ENCODE measurements at regions not wholly inside any gene's neighbourhood (a gene's known extent, or its start where the extent isn't known, plus 50 kb on each side); places are given as distances from the start of the nearest gene placed in this dataset.

DNA sequence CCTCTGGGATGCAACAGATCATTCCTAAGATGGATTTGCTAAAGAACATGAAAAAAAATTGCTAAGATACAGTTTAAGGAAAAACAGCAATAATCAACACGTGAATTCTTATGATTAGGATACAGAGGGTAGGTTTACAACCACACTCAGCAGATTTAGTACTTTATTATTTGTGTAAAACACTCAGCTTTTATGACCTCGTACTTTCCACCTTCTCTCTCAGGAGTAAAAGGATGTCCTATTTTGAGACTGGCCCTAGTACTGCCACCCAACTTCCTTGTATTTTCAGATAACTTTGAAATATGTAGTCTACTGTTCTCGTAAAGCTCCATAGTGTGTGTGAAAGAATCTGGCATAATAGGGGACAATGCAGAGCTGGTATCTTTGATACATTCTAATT, 186.1 kb downstream of the ARL4A start:
- TF ChIP-seq ARNTL (CRISPR knock-in tag; IDR thresholded peaks at IDR 0.05; ENCODE audit: borderline replicate concordance, low read depth): no peak
- TF ChIP-seq RARB (CRISPR knock-in tag; IDR thresholded peaks at IDR 0.05): no peak
- TF ChIP-seq, protein P1, sequence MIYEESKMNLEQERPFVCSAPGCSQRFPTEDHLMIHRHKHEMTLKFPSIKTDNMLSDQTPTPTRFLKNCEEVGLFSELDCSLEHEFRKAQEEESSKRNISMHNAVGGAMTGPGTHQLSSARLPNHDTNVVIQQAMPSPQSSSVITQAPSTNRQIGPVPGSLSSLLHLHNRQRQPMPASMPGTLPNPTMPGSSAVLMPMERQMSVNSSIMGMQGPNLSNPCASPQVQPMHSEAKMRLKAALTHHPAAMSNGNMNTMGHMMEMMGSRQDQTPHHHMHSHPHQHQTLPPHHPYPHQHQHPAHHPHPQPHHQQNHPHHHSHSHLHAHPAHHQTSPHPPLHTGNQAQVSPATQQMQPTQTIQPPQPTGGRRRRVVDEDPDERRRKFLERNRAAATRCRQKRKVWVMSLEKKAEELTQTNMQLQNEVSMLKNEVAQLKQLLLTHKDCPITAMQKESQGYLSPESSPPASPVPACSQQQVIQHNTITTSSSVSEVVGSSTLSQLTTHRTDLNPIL (CRISPR knock-in tag; IDR thresholded peaks at IDR 0.05; ENCODE audit: low read depth): no peak
- TF ChIP-seq PPARA (CRISPR knock-in tag; IDR thresholded peaks at IDR 0.05; ENCODE audit: borderline replicate concordance): no peak
- no peak for TF ChIP-seq CSDC2 (CRISPR knock-in tag; IDR thresholded peaks at IDR 0.05)
- TF ChIP-seq GLIS3 (CRISPR knock-in tag; IDR thresholded peaks at IDR 0.05): no peak
- no peak for TF ChIP-seq ZC3H10 (CRISPR knock-in tag; IDR thresholded peaks at IDR 0.05)
- TF ChIP-seq, protein P2, sequence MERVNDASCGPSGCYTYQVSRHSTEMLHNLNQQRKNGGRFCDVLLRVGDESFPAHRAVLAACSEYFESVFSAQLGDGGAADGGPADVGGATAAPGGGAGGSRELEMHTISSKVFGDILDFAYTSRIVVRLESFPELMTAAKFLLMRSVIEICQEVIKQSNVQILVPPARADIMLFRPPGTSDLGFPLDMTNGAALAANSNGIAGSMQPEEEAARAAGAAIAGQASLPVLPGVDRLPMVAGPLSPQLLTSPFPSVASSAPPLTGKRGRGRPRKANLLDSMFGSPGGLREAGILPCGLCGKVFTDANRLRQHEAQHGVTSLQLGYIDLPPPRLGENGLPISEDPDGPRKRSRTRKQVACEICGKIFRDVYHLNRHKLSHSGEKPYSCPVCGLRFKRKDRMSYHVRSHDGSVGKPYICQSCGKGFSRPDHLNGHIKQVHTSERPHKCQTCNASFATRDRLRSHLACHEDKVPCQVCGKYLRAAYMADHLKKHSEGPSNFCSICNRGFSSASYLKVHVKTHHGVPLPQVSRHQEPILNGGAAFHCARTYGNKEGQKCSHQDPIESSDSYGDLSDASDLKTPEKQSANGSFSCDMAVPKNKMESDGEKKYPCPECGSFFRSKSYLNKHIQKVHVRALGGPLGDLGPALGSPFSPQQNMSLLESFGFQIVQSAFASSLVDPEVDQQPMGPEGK (CRISPR knock-in tag; IDR thresholded peaks at IDR 0.05; ENCODE audit: borderline replicate concordance): no peak
- TF ChIP-seq TOX (CRISPR knock-in tag; IDR thresholded peaks at IDR 0.05; ENCODE audit: borderline replicate concordance): no peak
- TF ChIP-seq BACH2 (CRISPR knock-in tag; IDR thresholded peaks at IDR 0.05; ENCODE audit: borderline replicate concordance): no peak
- TF ChIP-seq ZNF70 (CRISPR knock-in tag; IDR thresholded peaks at IDR 0.05): no peak
- no peak for TF ChIP-seq ZFP3 (CRISPR knock-in tag; IDR thresholded peaks at IDR 0.05)
- TF ChIP-seq, protein P3, sequence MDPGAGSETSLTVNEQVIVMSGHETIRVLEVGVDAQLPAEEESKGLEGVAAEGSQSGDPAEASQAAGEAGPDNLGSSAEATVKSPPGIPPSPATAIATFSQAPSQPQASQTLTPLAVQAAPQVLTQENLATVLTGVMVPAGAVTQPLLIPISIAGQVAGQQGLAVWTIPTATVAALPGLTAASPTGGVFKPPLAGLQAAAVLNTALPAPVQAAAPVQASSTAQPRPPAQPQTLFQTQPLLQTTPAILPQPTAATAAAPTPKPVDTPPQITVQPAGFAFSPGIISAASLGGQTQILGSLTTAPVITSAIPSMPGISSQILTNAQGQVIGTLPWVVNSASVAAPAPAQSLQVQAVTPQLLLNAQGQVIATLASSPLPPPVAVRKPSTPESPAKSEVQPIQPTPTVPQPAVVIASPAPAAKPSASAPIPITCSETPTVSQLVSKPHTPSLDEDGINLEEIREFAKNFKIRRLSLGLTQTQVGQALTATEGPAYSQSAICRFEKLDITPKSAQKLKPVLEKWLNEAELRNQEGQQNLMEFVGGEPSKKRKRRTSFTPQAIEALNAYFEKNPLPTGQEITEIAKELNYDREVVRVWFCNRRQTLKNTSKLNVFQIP (CRISPR knock-in tag; IDR thresholded peaks at IDR 0.05; ENCODE audit: borderline replicate concordance, low read depth): no peak
- no peak for ATAC-seq

DNA sequence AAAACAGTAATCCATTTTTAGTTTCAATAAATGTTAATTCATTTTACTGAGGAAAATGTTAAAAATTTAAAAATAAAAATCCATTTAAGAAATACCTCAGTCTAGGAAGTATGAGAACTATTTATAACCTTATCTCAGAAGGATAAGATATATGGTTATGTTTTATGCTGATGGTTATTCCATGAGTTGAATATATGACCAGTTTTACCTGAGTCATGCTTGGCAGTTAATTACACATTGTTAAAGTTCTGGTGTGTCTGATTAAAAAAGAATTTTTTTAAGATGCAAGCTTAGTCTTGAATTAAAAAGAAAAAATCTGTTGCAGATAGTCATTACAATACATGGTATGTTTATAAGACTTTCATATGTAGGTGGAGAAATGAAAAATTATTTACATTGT, 191.7 kb downstream of the ARL4A start:
- no peak for ATAC-seq
- TF ChIP-seq ZC3H10 (CRISPR knock-in tag; IDR thresholded peaks at IDR 0.05) (no peak), ESRRG (CRISPR knock-in tag; IDR thresholded peaks at IDR 0.05) (no peak), CSDC2 (CRISPR knock-in tag; IDR thresholded peaks at IDR 0.05) (no peak), GLIS3 (CRISPR knock-in tag; IDR thresholded peaks at IDR 0.05) (no peak), ZNF8 (CRISPR knock-in tag; IDR thresholded peaks at IDR 0.05) (no peak), ZFP30 (CRISPR knock-in tag; IDR thresholded peaks at IDR 0.05) (no peak), TOX (CRISPR knock-in tag; IDR thresholded peaks at IDR 0.05; ENCODE audit: borderline replicate concordance) (no peak), BACH2 (CRISPR knock-in tag; IDR thresholded peaks at IDR 0.05; ENCODE audit: borderline replicate concordance) (no peak), ISL1 (CRISPR knock-in tag; IDR thresholded peaks at IDR 0.05) (no peak), ZNF565 (CRISPR knock-in tag; conservative IDR thresholded peaks at IDR 0.05; ENCODE audit: low read depth) (no peak), PPARA (CRISPR knock-in tag; IDR thresholded peaks at IDR 0.05; ENCODE audit: borderline replicate concordance) (no peak), ARNTL (CRISPR knock-in tag; IDR thresholded peaks at IDR 0.05; ENCODE audit: borderline replicate concordance, low read depth) (no peak), TCF4 (CRISPR knock-in tag; IDR thresholded peaks at IDR 0.05; ENCODE audit: borderline replicate concordance) (no peak), RARB (CRISPR knock-in tag; IDR thresholded peaks at IDR 0.05) (no peak), ZFP3 (CRISPR knock-in tag; IDR thresholded peaks at IDR 0.05) (no peak)
- TF ChIP-seq, protein P4, sequence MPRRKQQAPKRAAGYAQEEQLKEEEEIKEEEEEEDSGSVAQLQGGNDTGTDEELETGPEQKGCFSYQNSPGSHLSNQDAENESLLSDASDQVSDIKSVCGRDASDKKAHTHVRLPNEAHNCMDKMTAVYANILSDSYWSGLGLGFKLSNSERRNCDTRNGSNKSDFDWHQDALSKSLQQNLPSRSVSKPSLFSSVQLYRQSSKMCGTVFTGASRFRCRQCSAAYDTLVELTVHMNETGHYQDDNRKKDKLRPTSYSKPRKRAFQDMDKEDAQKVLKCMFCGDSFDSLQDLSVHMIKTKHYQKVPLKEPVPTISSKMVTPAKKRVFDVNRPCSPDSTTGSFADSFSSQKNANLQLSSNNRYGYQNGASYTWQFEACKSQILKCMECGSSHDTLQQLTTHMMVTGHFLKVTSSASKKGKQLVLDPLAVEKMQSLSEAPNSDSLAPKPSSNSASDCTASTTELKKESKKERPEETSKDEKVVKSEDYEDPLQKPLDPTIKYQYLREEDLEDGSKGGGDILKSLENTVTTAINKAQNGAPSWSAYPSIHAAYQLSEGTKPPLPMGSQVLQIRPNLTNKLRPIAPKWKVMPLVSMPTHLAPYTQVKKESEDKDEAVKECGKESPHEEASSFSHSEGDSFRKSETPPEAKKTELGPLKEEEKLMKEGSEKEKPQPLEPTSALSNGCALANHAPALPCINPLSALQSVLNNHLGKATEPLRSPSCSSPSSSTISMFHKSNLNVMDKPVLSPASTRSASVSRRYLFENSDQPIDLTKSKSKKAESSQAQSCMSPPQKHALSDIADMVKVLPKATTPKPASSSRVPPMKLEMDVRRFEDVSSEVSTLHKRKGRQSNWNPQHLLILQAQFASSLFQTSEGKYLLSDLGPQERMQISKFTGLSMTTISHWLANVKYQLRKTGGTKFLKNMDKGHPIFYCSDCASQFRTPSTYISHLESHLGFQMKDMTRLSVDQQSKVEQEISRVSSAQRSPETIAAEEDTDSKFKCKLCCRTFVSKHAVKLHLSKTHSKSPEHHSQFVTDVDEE (CRISPR knock-in tag; IDR thresholded peaks at IDR 0.05): no peak
- TF ChIP-seq, protein P2 (CRISPR knock-in tag; IDR thresholded peaks at IDR 0.05; ENCODE audit: borderline replicate concordance): no peak
- TF ChIP-seq, protein P1 (CRISPR knock-in tag; IDR thresholded peaks at IDR 0.05; ENCODE audit: low read depth): no peak

All from SK-N-SH treated with all-trans-retinoic acid at 6 μM for 48 hours (cell line).